Stimulated activated memory B cell treated with anti-CD40 and anti-IgM and Interleukin-4, amounts not matched to agents 10 μg/mL and 1 μg/mL and 100 μg/mL, for 72 hours (primary cell): ENCODE measurements at regions not wholly inside any gene's neighbourhood (a gene's known extent, or its start where the extent isn't known, plus 50 kb on each side); places are given as distances from the start of the nearest gene placed in this dataset.

Experiments used
- ATAC-seq: fragments of 150-1000 bp; cut with Tn5 transposase; 2 replicates; pipeline ENCODE4 v1.10.0; 2021
- H3K27ac Mint-ChIP-seq: one replicate; pipeline ENCODE4 v1.8.0; 2022; ENCODE audit warnings: mild to moderate bottlenecking, mixed read lengths
- H3K27me3 Mint-ChIP-seq: one replicate; pipeline ENCODE4 v1.8.0; 2022; ENCODE audit warnings: mixed read lengths
- H3K36me3 Mint-ChIP-seq: one replicate; pipeline ENCODE4 v1.8.0; 2022; ENCODE audit warnings: mixed read lengths
- H3K4me1 Mint-ChIP-seq: one replicate; pipeline ENCODE4 v1.8.0; 2022; ENCODE audit warnings: mixed read lengths
- H3K4me3 Mint-ChIP-seq: one replicate; pipeline ENCODE4 v1.8.0; 2022; ENCODE audit warnings: mild to moderate bottlenecking, moderate library complexity, mixed read lengths
- H3K9me3 Mint-ChIP-seq: one replicate; pipeline ENCODE4 v1.8.0; 2022; ENCODE audit warnings: mixed read lengths

- Mint-ChIP-seq H3K36me3 (no peaks in the 10 kb centered on the region), H3K27ac (no peak overlapping the region), H3K4me3 (no peak overlapping the region), H3K27me3 (no peaks in the 10 kb centered on the region), H3K4me1 (no peaks in the 10 kb centered on the region), H3K9me3 (peaks cover 3% of the 10 kb centered on the region)
- no peak for ATAC-seq
Observed at GRCh38 chr4:180189666-180190065, 2053.5 kb upstream of the TENM3 start.

GRCh38 chr4:180190382-180190781 is 2052.8 kb upstream of the TENM3 start:
- no peak for ATAC-seq
- H3K9me3 Mint-ChIP-seq: peaks cover 5% of the 10 kb centered on the region
- no peak overlapping the region for H3K4me3 Mint-ChIP-seq
- no peaks in the 10 kb centered on the region for H3K36me3 Mint-ChIP-seq
- no peaks in the 10 kb centered on the region for H3K4me1 Mint-ChIP-seq
- no peaks in the 10 kb centered on the region for H3K27me3 Mint-ChIP-seq
- H3K27ac Mint-ChIP-seq: no peak overlapping the region

GRCh38 chr4:180197471-180197870 is 2045.7 kb upstream of the TENM3 start:
- no peak for ATAC-seq

GRCh38 chr4:180203349-180203748 is 2039.9 kb upstream of the TENM3 start:
- Mint-ChIP-seq H3K9me3 (no peaks in the 10 kb centered on the region), H3K27ac (no peak overlapping the region), H3K4me3 (no peak overlapping the region), H3K27me3 (no peaks in the 10 kb centered on the region), H3K4me1 (no peaks in the 10 kb centered on the region), H3K36me3 (no peaks in the 10 kb centered on the region)
- no peak for ATAC-seq

More at GRCh38 chr4:180197471-180197870, 2045.7 kb upstream of the TENM3 start:
- H3K27ac Mint-ChIP-seq: no peak overlapping the region
- H3K4me3 Mint-ChIP-seq: no peak overlapping the region
- H3K9me3 Mint-ChIP-seq: peaks cover 3% of the 10 kb centered on the region
- H3K36me3 Mint-ChIP-seq: no peaks in the 10 kb centered on the region
- H3K27me3 Mint-ChIP-seq: no peaks in the 10 kb centered on the region
- no peaks in the 10 kb centered on the region for H3K4me1 Mint-ChIP-seq

- H3K27ac Mint-ChIP-seq: no peak overlapping the region
- no peaks in the 10 kb centered on the region for H3K4me1 Mint-ChIP-seq
- no peaks in the 10 kb centered on the region for H3K36me3 Mint-ChIP-seq
- ATAC-seq: no peak
- H3K27me3 Mint-ChIP-seq: no peaks in the 10 kb centered on the region
- H3K4me3 Mint-ChIP-seq: no peak overlapping the region
- H3K9me3 Mint-ChIP-seq: no peaks in the 10 kb centered on the region
Observed at GRCh38 chr4:180205276-180205675, 2037.9 kb upstream of the TENM3 start.

- Mint-ChIP-seq H3K36me3 (no peaks in the 10 kb centered on the region), H3K4me3 (no peak overlapping the region), H3K4me1 (no peaks in the 10 kb centered on the region), H3K27ac (no peak overlapping the region), H3K27me3 (no peaks in the 10 kb centered on the region), H3K9me3 (no peaks in the 10 kb centered on the region)
- ATAC-seq: no peak
Observed at GRCh38 chr4:180207921-180208320, 2035.3 kb upstream of the TENM3 start.

GRCh38 chr4:180217070-180217469 is 2026.1 kb upstream of the TENM3 start:
- no peaks in the 10 kb centered on the region for H3K4me1 Mint-ChIP-seq
- H3K27me3 Mint-ChIP-seq: no peaks in the 10 kb centered on the region
- H3K4me3 Mint-ChIP-seq: no peak overlapping the region
- no peak for ATAC-seq
- peaks cover 9% of the 10 kb centered on the region for H3K9me3 Mint-ChIP-seq
- H3K27ac Mint-ChIP-seq: no peak overlapping the region
- no peaks in the 10 kb centered on the region for H3K36me3 Mint-ChIP-seq

- Mint-ChIP-seq H3K9me3 (peaks cover 14% of the 10 kb centered on the region), H3K27me3 (no peaks in the 10 kb centered on the region), H3K36me3 (no peaks in the 10 kb centered on the region), H3K4me1 (no peaks in the 10 kb centered on the region), H3K27ac (no peak overlapping the region), H3K4me3 (no peak overlapping the region)
- no peak for ATAC-seq
Observed at GRCh38 chr4:180219080-180219479, 2024.1 kb upstream of the TENM3 start.

GRCh38 chr4:180225977-180226376 is 2017.2 kb upstream of the TENM3 start:
- H3K27ac Mint-ChIP-seq: no peak overlapping the region
- no peaks in the 10 kb centered on the region for H3K27me3 Mint-ChIP-seq
- no peaks in the 10 kb centered on the region for H3K4me1 Mint-ChIP-seq
- no peaks in the 10 kb centered on the region for H3K36me3 Mint-ChIP-seq
- peaks cover 5% of the 10 kb centered on the region for H3K9me3 Mint-ChIP-seq
- no peak for ATAC-seq
- no peak overlapping the region for H3K4me3 Mint-ChIP-seq

GRCh38 chr4:180234730-180235129 is 2008.5 kb upstream of the TENM3 start:
- no peak overlapping the region for H3K27ac Mint-ChIP-seq
- no peaks in the 10 kb centered on the region for H3K27me3 Mint-ChIP-seq
- H3K4me3 Mint-ChIP-seq: no peak overlapping the region

GRCh38 chr4:180240670-180241069 is 2002.5 kb upstream of the TENM3 start:
- Mint-ChIP-seq H3K4me3 (no peak overlapping the region), H3K27me3 (no peaks in the 10 kb centered on the region), H3K4me1 (no peaks in the 10 kb centered on the region), H3K36me3 (no peaks in the 10 kb centered on the region), H3K27ac (no peak overlapping the region), H3K9me3 (no peaks in the 10 kb centered on the region)
- no peak for ATAC-seq

More at GRCh38 chr4:180234730-180235129, 2008.5 kb upstream of the TENM3 start:
- Mint-ChIP-seq H3K36me3 (no peaks in the 10 kb centered on the region), H3K4me1 (no peaks in the 10 kb centered on the region), H3K9me3 (no peaks in the 10 kb centered on the region)
- no peak for ATAC-seq

GRCh38 chr4:180253419-180253818 is 1989.8 kb upstream of the TENM3 start:
- no peaks in the 10 kb centered on the region for H3K9me3 Mint-ChIP-seq
- ATAC-seq: no peak
- H3K4me1 Mint-ChIP-seq: no peaks in the 10 kb centered on the region
- no peaks in the 10 kb centered on the region for H3K27me3 Mint-ChIP-seq
- H3K36me3 Mint-ChIP-seq: no peaks in the 10 kb centered on the region
- no peak overlapping the region for H3K4me3 Mint-ChIP-seq
- no peak overlapping the region for H3K27ac Mint-ChIP-seq

GRCh38 chr4:180261346-180261745 is 1981.9 kb upstream of the TENM3 start:
- ATAC-seq: no peak
- Mint-ChIP-seq H3K36me3 (no peaks in the 10 kb centered on the region), H3K4me3 (no peak overlapping the region), H3K27me3 (no peaks in the 10 kb centered on the region), H3K27ac (no peak overlapping the region), H3K9me3 (no peaks in the 10 kb centered on the region), H3K4me1 (no peaks in the 10 kb centered on the region)

GRCh38 chr4:180280076-180280475 is 1963.1 kb upstream of the TENM3 start:
- Mint-ChIP-seq H3K27ac (no peak overlapping the region), H3K9me3 (peaks cover 11% of the 10 kb centered on the region), H3K4me1 (no peaks in the 10 kb centered on the region), H3K4me3 (no peak overlapping the region), H3K36me3 (no peaks in the 10 kb centered on the region), H3K27me3 (no peaks in the 10 kb centered on the region)
- no peak for ATAC-seq

GRCh38 chr4:180280726-180281297 is 1962.4 kb upstream of the TENM3 start:
- Mint-ChIP-seq H3K36me3 (no peaks in the 10 kb centered on the region), H3K9me3 (peaks cover 7% of the 10 kb centered on the region), H3K27ac (no peak overlapping the region), H3K27me3 (no peaks in the 10 kb centered on the region), H3K4me1 (no peaks in the 10 kb centered on the region), H3K4me3 (no peak overlapping the region)
- ATAC-seq: no peak

- H3K4me3 Mint-ChIP-seq: no peak overlapping the region
- no peaks in the 10 kb centered on the region for H3K4me1 Mint-ChIP-seq
- H3K9me3 Mint-ChIP-seq: peaks cover 3% of the 10 kb centered on the region
- no peak for ATAC-seq
- no peak overlapping the region for H3K27ac Mint-ChIP-seq
- no peaks in the 10 kb centered on the region for H3K27me3 Mint-ChIP-seq
- no peaks in the 10 kb centered on the region for H3K36me3 Mint-ChIP-seq
Observed at GRCh38 chr4:180281724-180282123, 1961.5 kb upstream of the TENM3 start.

GRCh38 chr4:180284267-180284666 is 1958.9 kb upstream of the TENM3 start:
- Mint-ChIP-seq H3K4me3 (no peak overlapping the region), H3K27me3 (no peaks in the 10 kb centered on the region)

More at GRCh38 chr4:180284267-180284666, 1958.9 kb upstream of the TENM3 start:
- Mint-ChIP-seq H3K4me1 (no peaks in the 10 kb centered on the region), H3K27ac (no peak overlapping the region), H3K9me3 (peaks cover 6% of the 10 kb centered on the region), H3K36me3 (no peaks in the 10 kb centered on the region)
- ATAC-seq: no peak
